Endometrial microvascular endothelial cells (primary cell): ENCODE measurements at regions not wholly inside any gene's neighbourhood (a gene's known extent, or its start where the extent isn't known, plus 50 kb on each side); places are given as distances from the start of the nearest gene placed in this dataset.

Experiments
- in situ Hi-C: cut with HindIII; loops from 2 replicates; pipeline ENCODE4 v1.10.0; 2017; ENCODE audit warnings: low sequenced_read_pairs, low pct_unique_long_range_greater_than_20kb; ENCODE audit errors: inconsistent ontology term

GRCh38 chr2:42942214-42942989, 150.0 kb upstream of the HAAO start:
- in situ Hi-C loops = no loop called here

- in situ Hi-C loops = no loop called here
Measured at GRCh38 chr2:42941633-42942176, 149.3 kb upstream of the HAAO start.

GRCh38 chr2:42939411-42940206, 147.2 kb upstream of the HAAO start:
- in situ Hi-C loops = no loop called here

- in situ Hi-C loops = no loop called here
Measured at GRCh38 chr2:42938671-42939370, 146.4 kb upstream of the HAAO start.

GRCh38 chr2:42937171-42937875, 144.9 kb upstream of the HAAO start:
- in situ Hi-C loops = no loop called here

GRCh38 chr2:42935692-42936671, 143.6 kb upstream of the HAAO start:
- in situ Hi-C loops = no loop called here

- in situ Hi-C loops = no loop called here
Measured at GRCh38 chr2:42934580-42935186, 142.3 kb upstream of the HAAO start.

GRCh38 chr2:42933824-42934254, 141.5 kb upstream of the HAAO start:
- in situ Hi-C loops = no loop called here

GRCh38 chr2:42932271-42933151, 140.1 kb upstream of the HAAO start:
- in situ Hi-C loops = no loop called here

GRCh38 chr2:42931818-42932195, 139.4 kb upstream of the HAAO start:
- in situ Hi-C loops = no loop called here

GRCh38 chr2:42931146-42931817, 138.9 kb upstream of the HAAO start:
- in situ Hi-C loops = no loop called here

GRCh38 chr2:42930025-42930581, 137.7 kb upstream of the HAAO start:
- in situ Hi-C loops = no loop called here

- in situ Hi-C loops = no loop called here
Measured at GRCh38 chr2:42929546-42930024, 137.2 kb upstream of the HAAO start.

- in situ Hi-C loops = no loop called here
Measured at GRCh38 chr2:42928692-42929545, 136.5 kb upstream of the HAAO start.
